Psoas muscle (tissue), 7 donors: ENCODE measurements at regions not wholly inside any gene's neighbourhood (a gene's known extent, or its start where the extent isn't known, plus 50 kb on each side); places are given as distances from the start of the nearest gene placed in this dataset.
"Not testable (repeated sequence)": the region's sequence is repeated elsewhere in the genome, so short reads cannot be mapped to it uniquely, and the experiment has no call there.

Experiments
- ATAC-seq, 4 donors: fragments of 200-7000 bp; cut with Tn5 transposase; one replicate each; pipeline ENCODE4 v1.9.1; 2020; ENCODE audit warnings: moderate library complexity in 3 of 4, mild to moderate bottlenecking in 2 of 4
- DNase-seq, 2 donors: peaks; one replicate each; pipeline ENCODE4 v3.0.0-alpha.2; 2020
- H3K27ac ChIP-seq: fragments of 200-600 bp; one replicate; pipeline ENCODE4 v1.8.0; 2022
- H3K27me3 ChIP-seq, 3 donors: fragments of 200-600 bp in 1 of 3; one replicate each; pipeline versions ENCODE4 v1.6.1 to v1.8.0; 2013 to 2022; ENCODE audit warnings: low read length in 2 of 3, mild to moderate bottlenecking in 2 of 3, moderate library complexity in 1 of 3; ENCODE audit not compliant: insufficient read depth in 3 of 3
- H3K36me3 ChIP-seq, 2 donors: fragments of 200-600 bp in 1 of 2; one replicate each; pipeline versions ENCODE4 v1.6.1 to v1.8.0; 2013 to 2022; ENCODE audit warnings: low read depth in 1 of 2, mild to moderate bottlenecking in 1 of 2, moderate library complexity in 1 of 2; ENCODE audit not compliant: insufficient read depth in 1 of 2
- H3K4me1 ChIP-seq: fragments of 200-600 bp; one replicate; pipeline ENCODE4 v1.8.0; 2022
- H3K4me3 ChIP-seq: fragments of 200-600 bp; one replicate; pipeline ENCODE4 v1.8.0; 2022; ENCODE audit warnings: mild to moderate bottlenecking
- H3K9me3 ChIP-seq: fragments of 200-600 bp; one replicate; pipeline ENCODE4 v1.8.0; 2022
- CTCF ChIP-seq: fragments of 200-600 bp; IDR thresholded peaks from one replicate; pipeline ENCODE4 v1.8.0; 2022; ENCODE audit warnings: antibody characterized with exemption
- WGBS, 3 donors: extraction: QIAGEN DNeasy Blood & Tissue Kit; methylation state at CpG; one replicate each; pipeline versions ENCODE4 v1.1.6 to v1.1.7; 2013; 5-methylcytosine and 5-hydroxymethylcytosine counted together
- intact Hi-C, 2 donors: fragments of 100-400 bp; cut with DNase I; formaldehyde crosslinking; loops; one replicate each; pipeline versions ENCODE4 v1.11.0 to v1.14.2; 2022
- donor health status: healthy with polysubstance abuse.
- donor health status: DM: no; HTN: no; CAD: no; lungs with moderate emphysema.
- donor health status: Bipolar disorder and iron deficiency.
- donor health status: healthy.
- donor health status: DM: yes; HTN: yes; CAD: no.
- donor health status: DM: no; HTN: no; CAD: no.
- donor health status: DM: yes; HTN: yes; CAD: no.

DNA sequence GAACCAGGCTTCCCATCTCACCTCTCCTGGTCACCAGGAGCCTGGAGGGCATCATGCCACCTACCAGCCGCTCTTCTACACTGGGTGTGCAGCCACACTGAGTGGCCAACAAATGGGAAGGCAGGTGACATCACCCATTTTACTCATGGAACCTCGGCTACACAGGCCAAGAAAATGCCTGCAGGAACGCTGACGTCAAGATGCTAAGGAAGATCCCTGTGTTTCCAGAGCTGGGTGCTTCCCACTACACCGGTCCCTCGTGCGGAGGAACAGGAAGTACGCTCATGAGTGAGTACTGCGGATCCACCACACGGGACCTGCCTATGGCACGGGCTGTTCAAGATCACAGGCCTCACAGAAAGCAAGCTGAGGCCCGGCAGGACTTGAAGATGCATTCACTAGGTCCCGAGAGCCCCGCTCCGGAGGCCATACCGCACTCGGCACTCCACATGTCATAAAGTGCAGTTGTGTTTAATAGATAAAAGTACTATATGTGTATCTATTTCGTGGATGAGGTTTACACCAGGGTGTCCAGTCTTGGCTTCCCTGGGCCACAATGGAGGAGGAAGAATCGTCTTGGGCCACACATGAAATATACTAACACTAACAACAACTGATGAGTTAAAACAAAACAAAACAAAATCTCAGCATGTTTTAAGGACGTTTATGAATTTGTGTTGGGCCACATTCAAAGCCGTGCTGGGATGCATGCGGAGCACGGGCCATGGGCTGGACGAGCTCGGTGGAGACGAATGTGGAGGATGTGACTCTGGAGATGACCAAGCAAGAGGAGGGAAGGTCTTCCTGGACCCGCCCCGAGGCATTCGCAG is 257.9 kb downstream of the THBS2 start:
- DNase-seq (no peak), ATAC-seq (no peak)
- H3K27ac ChIP-seq = no peak overlapping the region
- H3K9me3 ChIP-seq = no peaks in the 10 kb centered on the region
- intact Hi-C loops = no loop called here
- H3K27me3 ChIP-seq = no peaks in the 10 kb centered on the region
- no peak overlapping the region for H3K4me3 ChIP-seq
- H3K36me3 ChIP-seq = no peaks in the 10 kb centered on the region
- H3K4me1 ChIP-seq = no peaks in the 10 kb centered on the region
- no peak for TF ChIP-seq CTCF
- whole genome bisulfite sequencing, 3 donors = 85 to 89% (median 86%) methylated on average over 29 of the region's 29 CpGs

- WGBS, 3 donors = 75 to 82% (median 78%) methylated on average over 5 of the region's 5 CpGs
- H3K36me3 ChIP-seq = no peaks in the 10 kb centered on the region
- no peak for ATAC-seq
- intact Hi-C loops = no loop called here
- no peaks in the 10 kb centered on the region for H3K9me3 ChIP-seq
- no peak for TF ChIP-seq CTCF
- no peaks in the 10 kb centered on the region for H3K4me1 ChIP-seq
- no peak overlapping the region for H3K27ac ChIP-seq
- H3K27me3 ChIP-seq = no peaks in the 10 kb centered on the region
- H3K4me3 ChIP-seq = no peak overlapping the region
- no peak for DNase-seq
Measured at GRCh38 chr6:168994956-168995355, 258.7 kb downstream of the THBS2 start.

- no peak for ATAC-seq
- no peak for TF ChIP-seq CTCF
- H3K27me3 ChIP-seq = no peaks in the 10 kb centered on the region
- no peak for DNase-seq
- H3K27ac ChIP-seq = no peak overlapping the region
- WGBS, 3 donors = 76 to 81% (median 78%) methylated on average over 11 of the region's 11 CpGs
- H3K4me1 ChIP-seq = no peaks in the 10 kb centered on the region
- H3K9me3 ChIP-seq = no peaks in the 10 kb centered on the region
- H3K36me3 ChIP-seq = no peaks in the 10 kb centered on the region
- H3K4me3 ChIP-seq = no peak overlapping the region
- intact Hi-C loops = no loop called here
Measured at GRCh38 chr6:168992446-168993144, 261.1 kb downstream of the THBS2 start.

DNA sequence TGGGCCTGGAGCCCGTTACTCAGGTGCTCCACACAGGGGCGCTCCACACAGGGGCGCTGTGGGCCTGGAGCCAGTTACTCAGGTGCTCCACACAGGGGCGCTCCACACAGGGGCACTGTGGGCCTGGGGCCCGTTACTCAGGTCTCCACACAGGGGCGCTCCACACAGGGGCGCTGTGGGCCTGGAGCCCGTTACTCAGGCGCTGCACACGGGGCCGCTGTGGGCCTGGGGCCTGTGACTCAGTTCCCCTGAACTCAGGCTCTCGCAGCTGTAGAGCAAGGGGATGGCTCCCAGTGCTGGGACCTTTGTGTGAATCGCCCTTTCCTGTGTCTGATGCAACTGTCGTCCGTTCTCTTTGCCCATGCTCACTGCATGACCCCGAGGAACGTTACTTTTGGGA is 262.0 kb downstream of the THBS2 start:
- DNase-seq, H3K36me3 ChIP-seq, H3K4me1 ChIP-seq, ATAC-seq, intact Hi-C loops, H3K9me3 ChIP-seq, H3K27ac ChIP-seq, H3K4me3 ChIP-seq, H3K27me3 ChIP-seq: not testable (repeated sequence)
- 92 to 97% (median 95%) methylated on average over 13 to 17 of the region's 17 CpGs for WGBS, 3 donors

- Histone ChIP-seq H3K27ac (no peak overlapping the region), H3K36me3 (no peaks in the 10 kb centered on the region), H3K4me1 (no peaks in the 10 kb centered on the region), H3K27me3 (no peaks in the 10 kb centered on the region), H3K4me3 (no peak overlapping the region), H3K9me3 (no peaks in the 10 kb centered on the region)
- intact Hi-C loops = no loop called here
- 94 to 95% (median 94%) methylated on average over 22 of the region's 22 CpGs for WGBS, 3 donors
- TF ChIP-seq CTCF = no peak
- DNase-seq = no peak
- no peak for ATAC-seq
Measured at GRCh38 chr6:168990019-168990751, 263.5 kb downstream of the THBS2 start.
